ENCODE measurements at regions not wholly inside any gene's neighbourhood (a gene's known extent, or its start where the extent isn't known, plus 50 kb on each side); places are given as distances from the start of the nearest gene placed in this dataset.

- TF ChIP-seq ZNF274 (IDR thresholded peaks at IDR 0.05; ENCODE audit: borderline replicate concordance, extremely low read depth, low read length), result no peak
- TF ChIP-seq HDAC6 (IDR thresholded peaks at IDR 0.05; ENCODE audit: low read depth, low read length), result no peak
- no peak for TF ChIP-seq CTCF (IDR thresholded peaks at IDR 0.05; ENCODE audit: control extremely low read depth in 1 of 3, insufficient read depth in 1 of 3, low read depth in 1 of 3, low read length in 3 of 3)
- TF ChIP-seq SIRT6 (IDR thresholded peaks at IDR 0.05; ENCODE audit: low read length), result no peak
- TF ChIP-seq EZH2 (IDR thresholded peaks at IDR 0.05; ENCODE audit: low read depth, low read length, severe bottlenecking), result no peak
- TF ChIP-seq CREB1 (IDR thresholded peaks at IDR 0.05), result no peak
- no peak for TF ChIP-seq CEBPB (IDR thresholded peaks at IDR 0.05; ENCODE audit: low read depth, low read length)
- no peak for TF ChIP-seq ATF3 (IDR thresholded peaks at IDR 0.05; ENCODE audit: insufficient read depth, low read depth, low read length)
- TF ChIP-seq POLR2AphosphoS5 (IDR thresholded peaks at IDR 0.05; ENCODE audit: low read depth, low read length), result no peak
- no peak for TF ChIP-seq JUN (IDR thresholded peaks at IDR 0.05; ENCODE audit: low read depth, low read length)
- no peak for TF ChIP-seq SIX5 (IDR thresholded peaks at IDR 0.05; ENCODE audit: low read depth, low read length)
- no peak for TF ChIP-seq POLR2A (IDR thresholded peaks at IDR 0.05; ENCODE audit: control extremely low read depth in 1 of 2, low read depth in 2 of 2, low read length in 2 of 2)
- no peak for TF ChIP-seq GABPA (IDR thresholded peaks at IDR 0.05; ENCODE audit: borderline replicate concordance, insufficient read depth, low read length)
- no peak for TF ChIP-seq TEAD4 (IDR thresholded peaks at IDR 0.05; ENCODE audit: low read depth, low read length)
Observed at GRCh38 chr2:6470518-6470917, 395.2 kb downstream of the CMPK2 start.

All from H1 (cell line).